HepG2 (cell line): ENCODE measurements at regions not wholly inside any gene's neighbourhood (a gene's known extent, or its start where the extent isn't known, plus 50 kb on each side); places are given as distances from the start of the nearest gene placed in this dataset.

Experiments
- BCL3 ChIP-seq: sonication (generic); formaldehyde crosslinking; IDR thresholded peaks from 2 replicates; pipeline ENCODE4 v1.5.1; 2020; ENCODE audit warnings: mild to moderate bottlenecking, missing genetic modification reagents, moderate library complexity
- ELF4 ChIP-seq: sonication (generic); formaldehyde crosslinking; IDR thresholded peaks from 2 replicates; pipeline ENCODE4 v1.5.0; 2020; ENCODE audit warnings: missing genetic modification reagents, mild to moderate bottlenecking, moderate library complexity, borderline replicate concordance
- ELK4 ChIP-seq: sonication (generic); formaldehyde crosslinking; IDR thresholded peaks from 2 replicates; pipeline ENCODE4 v1.9.0; 2021; ENCODE audit warnings: missing genetic modification reagents, borderline replicate concordance
- FLYWCH1 ChIP-seq: sonication (generic); formaldehyde crosslinking; IDR thresholded peaks from 2 replicates; pipeline ENCODE4 v1.8.1; 2023; ENCODE audit warnings: mild to moderate bottlenecking, missing genetic modification reagents
- FOSL2 ChIP-seq: sonication (generic); formaldehyde crosslinking; IDR thresholded peaks from 2 replicates; pipeline ENCODE4 v1.4.0; 2020; ENCODE audit warnings: missing genetic modification reagents
- GMEB1 ChIP-seq: sonication (generic); formaldehyde crosslinking; IDR thresholded peaks from 2 replicates; pipeline ENCODE4 v1.5.1; 2020; ENCODE audit warnings: missing genetic modification reagents, mild to moderate bottlenecking, borderline replicate concordance
- HMGA1 ChIP-seq: sonication (generic); formaldehyde crosslinking; conservative IDR thresholded peaks from 2 replicates; pipeline ENCODE4 v1.4.0; 2020; ENCODE audit warnings: missing genetic modification reagents
- ISL2 ChIP-seq: sonication (generic); formaldehyde crosslinking; IDR thresholded peaks from 2 replicates; pipeline ENCODE4 v1.5.0; 2020; ENCODE audit warnings: missing genetic modification reagents
- KDM1A ChIP-seq: IDR thresholded peaks from 2 replicates; pipeline ENCODE4 v1.6.1; 2016; ENCODE audit warnings: missing compliant biosample characterization
- KLF11 ChIP-seq: IDR thresholded peaks from 2 replicates; pipeline ENCODE4 v1.6.1; 2016; ENCODE audit warnings: missing compliant biosample characterization
- NFIC ChIP-seq: IDR thresholded peaks from 2 replicates; pipeline ENCODE4 v1.6.1; 2012; ENCODE audit warnings: mild to moderate bottlenecking, low read length, inconsistent platforms
- NPAS2 ChIP-seq: sonication (generic); formaldehyde crosslinking; IDR thresholded peaks from 2 replicates; pipeline ENCODE4 v1.8.0; 2022; ENCODE audit warnings: mild to moderate bottlenecking, missing genetic modification reagents, borderline replicate concordance
- NR0B2 ChIP-seq: sonication (generic); formaldehyde crosslinking; IDR thresholded peaks from 2 replicates; pipeline ENCODE4 v1.4.0; 2020; ENCODE audit warnings: mild to moderate bottlenecking, missing genetic modification reagents
- POGK ChIP-seq: sonication (generic); formaldehyde crosslinking; conservative IDR thresholded peaks from 2 replicates; pipeline ENCODE4 v1.8.0; 2022; ENCODE audit warnings: mild to moderate bottlenecking, moderate library complexity, missing genetic modification reagents
- REL ChIP-seq: sonication (generic); formaldehyde crosslinking; conservative IDR thresholded peaks from 2 replicates; pipeline ENCODE4 v1.8.0; 2022; ENCODE audit warnings: mild to moderate bottlenecking, missing genetic modification reagents, moderate library complexity
- RXRB ChIP-seq: IDR thresholded peaks from 2 replicates; pipeline ENCODE4 v1.6.1; 2016; ENCODE audit warnings: borderline replicate concordance, missing genetic modification reagents, missing compliant biosample characterization
- SMARCE1 ChIP-seq: fragments of 450-650 bp; IDR thresholded peaks from 2 replicates; pipeline ENCODE4 v1.6.1; 2017; ENCODE audit warnings: borderline replicate concordance
- TEAD3 ChIP-seq: optimal IDR thresholded peaks from 2 replicates; pipeline ENCODE3; 2016; ENCODE audit warnings: borderline replicate concordance
- ZBTB7A ChIP-seq: sonication (generic); formaldehyde crosslinking; IDR thresholded peaks from 2 replicates; pipeline ENCODE4 v1.8.0; 2022; ENCODE audit warnings: mild to moderate bottlenecking, missing genetic modification reagents
- ZFP82 ChIP-seq: sonication (generic); formaldehyde crosslinking; IDR thresholded peaks from 2 replicates; pipeline ENCODE4 v1.5.1; 2020; ENCODE audit warnings: mild to moderate bottlenecking, missing genetic modification reagents, borderline replicate concordance
- ZNF224 ChIP-seq: sonication (generic); formaldehyde crosslinking; IDR thresholded peaks from 2 replicates; pipeline ENCODE4 v1.5.0; 2020; ENCODE audit warnings: mild to moderate bottlenecking, missing genetic modification reagents
- ZNF556 ChIP-seq: sonication (generic); formaldehyde crosslinking; IDR thresholded peaks from 2 replicates; pipeline ENCODE4 v1.4.0; 2020; ENCODE audit warnings: mild to moderate bottlenecking, missing genetic modification reagents, borderline replicate concordance
- ZNF614 ChIP-seq: IDR thresholded peaks from 2 replicates; pipeline ENCODE4 v1.6.1; 2018; ENCODE audit warnings: missing biosample characterization, missing genetic modification reagents, inconsistent platforms, borderline replicate concordance

GRCh38 chr6:28648035-28648877, 122.6 kb downstream of the GPX5 start (continued):
- TF ChIP-seq NPAS2 (CRISPR knock-in tag): 0 out of 2 replicates have a peak, but pooled peaks have one; percentile 30
- 0 out of 2 replicates have a peak, but pooled peaks have one; percentile 55 for TF ChIP-seq REL (CRISPR knock-in tag)
- TF ChIP-seq ELK4: no peak
- no peak for TF ChIP-seq ZNF614 (CRISPR knock-in tag)
- 0 out of 2 replicates have a peak, but pooled peaks have one; percentile 45 for TF ChIP-seq POGK
- TF ChIP-seq ZNF224: 0 out of 2 replicates have a peak, but pooled peaks have one; percentile 41
- no peak for TF ChIP-seq FLYWCH1
- TF ChIP-seq NFIC: peak; percentile 52; the same call in 1 of the 2 replicates
- peak; percentile 6; the same call in 1 of the 2 replicates for TF ChIP-seq ISL2
- TF ChIP-seq ZFP82 (CRISPR knock-in tag): no peak
- TF ChIP-seq TEAD3 (CRISPR knock-in tag): peak; percentile 34
- TF ChIP-seq ZBTB7A (CRISPR knock-in tag): no peak
- 0 out of 2 replicates have a peak, but pooled peaks have one; percentile 27 for TF ChIP-seq ELF4 (CRISPR knock-in tag)
- TF ChIP-seq HMGA1 (CRISPR knock-in tag): no peak
- no peak for TF ChIP-seq SMARCE1
- TF ChIP-seq BCL3 (CRISPR knock-in tag): 0 out of 2 replicates have a peak, but pooled peaks have one; percentile 37
- TF ChIP-seq RXRB (CRISPR knock-in tag): 0 out of 2 replicates have a peak, but pooled peaks have one; percentile 19
- no peak for TF ChIP-seq KDM1A (CRISPR knock-in tag)
- no peak for TF ChIP-seq GMEB1 (CRISPR knock-in tag)
- TF ChIP-seq NR0B2: no peak
- peak; percentile 16; the same call in 1 of the 2 replicates for TF ChIP-seq FOSL2 (CRISPR knock-in tag)
- TF ChIP-seq KLF11 (CRISPR knock-in tag): peak; percentile 61; the same call in 1 of the 2 replicates
- peak; percentile 79; the same call in 1 of the 2 replicates for TF ChIP-seq ZNF556 (CRISPR knock-in tag)
